HUES48 (cell line): ENCODE measurements at regions not wholly inside any gene's neighbourhood (a gene's known extent, or its start where the extent isn't known, plus 50 kb on each side); places are given as distances from the start of the nearest gene placed in this dataset.

Source experiments
- H3K27ac ChIP-seq: one replicate; pipeline ENCODE4 v1.7.0; 2013; ENCODE audit warnings: low read depth, low read length, inconsistent platforms
- H3K27me3 ChIP-seq: 2 replicates; pipeline ENCODE4 v1.6.1; 2013; ENCODE audit warnings: mild to moderate bottlenecking, low read length; ENCODE audit not compliant: control insufficient read depth, insufficient read depth
- H3K36me3 ChIP-seq: 2 replicates; pipeline ENCODE4 v1.6.1; 2013; ENCODE audit warnings: low read length; ENCODE audit not compliant: control insufficient read depth, insufficient read depth
- H3K4me1 ChIP-seq: 2 replicates; pipeline ENCODE4 v1.6.1; 2013; ENCODE audit warnings: mild to moderate bottlenecking, low read length; ENCODE audit not compliant: control insufficient read depth, insufficient read depth
- H3K4me3 ChIP-seq: 2 replicates; pipeline ENCODE4 v1.5.1; 2013; ENCODE audit warnings: mild to moderate bottlenecking, low read depth, low read length
- H3K9ac ChIP-seq: 2 replicates; pipeline ENCODE4 v1.6.1; 2013; ENCODE audit warnings: mild to moderate bottlenecking, low read depth, low read length, moderate library complexity
- H3K9me3 ChIP-seq: 2 replicates; pipeline ENCODE4 v1.6.1; 2013; ENCODE audit warnings: low read length; ENCODE audit not compliant: control insufficient read depth, insufficient read depth

DNA sequence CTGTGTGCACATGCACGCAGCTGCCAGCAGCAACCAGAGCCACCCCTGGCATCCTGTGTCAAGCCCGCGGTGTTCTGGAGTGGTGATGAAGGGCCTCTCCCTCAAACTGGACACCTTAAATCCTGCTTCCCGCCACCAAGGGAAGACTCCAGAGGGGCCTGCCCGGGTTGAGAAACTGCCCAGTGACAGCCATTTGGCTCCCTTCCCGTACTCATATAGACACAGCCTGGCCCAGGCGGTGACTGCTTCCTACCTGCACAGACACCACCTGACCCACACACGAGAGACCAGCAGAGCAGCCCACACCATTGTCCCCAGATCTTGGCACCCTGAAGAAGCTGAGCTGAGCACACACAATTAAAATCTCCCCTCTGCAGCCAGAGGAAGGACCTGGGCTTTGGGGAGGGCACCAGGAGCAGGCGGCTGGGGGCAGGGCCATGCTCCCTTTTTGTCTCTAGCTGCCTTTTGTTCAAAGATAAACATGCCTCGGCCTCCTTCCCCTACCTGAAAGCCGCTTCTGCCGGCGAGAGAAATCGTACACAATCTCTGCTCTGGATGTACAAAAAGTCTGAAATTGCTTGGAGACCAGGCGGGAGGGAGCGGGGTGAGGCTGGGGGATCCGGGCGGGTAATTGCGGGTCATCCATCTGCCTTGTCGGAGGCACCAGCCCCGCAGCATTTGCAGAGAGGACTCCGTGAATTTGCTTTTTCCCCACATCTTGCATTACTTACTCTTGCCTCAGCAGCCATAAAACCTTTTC lies 78.4 kb downstream of the TSPAN17 start:
- Histone ChIP-seq H3K4me1 (peaks cover 18% of the 10 kb centered on the region), H3K9me3 (no peaks in the 10 kb centered on the region), H3K27me3 (0 out of 2 replicates have a peak, but pooled peaks cover 4% of the 10 kb centered on the region), H3K36me3 (no peaks in the 10 kb centered on the region), H3K9ac (peak overlapping the region; percentile 20; the same call in 1 of the 2 replicates), H3K27ac (no peak overlapping the region), H3K4me3 (no peak overlapping the region)

DNA sequence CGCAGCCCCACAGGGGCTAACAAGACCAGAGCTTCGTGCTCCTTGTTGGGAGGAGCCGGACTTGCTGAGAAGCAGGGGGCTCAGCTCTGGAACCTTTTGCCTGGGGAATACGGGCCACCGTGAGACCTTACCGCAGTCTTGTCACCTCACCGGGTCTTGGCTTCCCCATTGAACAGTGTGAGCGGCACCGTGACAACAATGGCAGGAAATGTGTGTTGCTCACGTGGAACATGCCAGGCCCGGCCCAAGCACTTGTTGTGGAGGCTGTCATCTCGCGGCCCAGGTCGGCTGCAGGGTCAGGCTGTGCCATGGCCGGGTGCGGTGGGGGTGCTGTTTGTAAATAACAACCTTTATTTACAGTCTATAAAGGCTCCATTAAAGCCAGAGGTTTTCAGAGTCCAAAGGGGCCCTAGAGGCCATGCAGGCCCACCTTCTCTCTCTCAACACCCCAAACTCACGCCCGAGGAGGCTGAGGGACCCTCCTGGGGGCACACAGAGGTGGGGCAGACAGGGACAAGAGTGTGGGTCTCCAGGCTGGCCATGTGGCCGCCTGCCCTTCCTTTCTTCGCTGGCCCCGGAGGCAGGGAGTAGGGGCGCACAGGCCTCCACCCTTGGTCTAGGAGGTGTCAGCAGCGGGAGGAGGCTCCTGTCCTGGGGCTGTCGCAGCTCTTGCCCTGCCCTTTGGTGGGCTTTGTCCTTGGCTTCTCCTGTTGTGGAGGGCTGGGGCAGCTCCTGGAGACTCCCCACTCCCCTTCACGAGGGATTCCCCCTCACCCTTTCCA lies 79.7 kb downstream of the TSPAN17 start:
- Histone ChIP-seq H3K9me3 (no peaks in the 10 kb centered on the region), H3K36me3 (no peaks in the 10 kb centered on the region), H3K4me1 (peaks cover 18% of the 10 kb centered on the region), H3K27me3 (0 out of 2 replicates have a peak, but pooled peaks cover 4% of the 10 kb centered on the region), H3K27ac (no peak overlapping the region), H3K9ac (no peak overlapping the region), H3K4me3 (no peak overlapping the region)

DNA sequence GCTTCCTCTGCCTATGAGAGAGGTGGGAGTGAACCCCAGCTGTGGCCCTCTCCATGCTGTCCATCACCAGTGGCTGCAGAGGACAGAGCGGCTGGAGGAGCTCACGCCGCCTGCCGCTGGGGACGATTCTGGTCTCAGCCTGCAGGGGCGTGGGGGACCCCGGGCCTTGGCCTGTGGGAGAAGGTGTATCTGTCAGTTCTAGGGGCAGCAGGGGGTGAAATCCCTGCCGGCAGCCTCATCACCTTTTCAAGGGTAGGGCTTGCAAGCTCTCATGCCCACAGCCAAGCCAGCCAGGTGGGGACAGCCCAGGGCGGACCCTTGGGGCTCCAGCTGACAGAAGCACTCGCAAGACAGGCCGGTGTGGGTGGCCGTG lies 80.2 kb downstream of the TSPAN17 start:
- Histone ChIP-seq H3K27ac (no peak overlapping the region), H3K9me3 (no peaks in the 10 kb centered on the region), H3K36me3 (no peaks in the 10 kb centered on the region), H3K4me1 (peaks cover 18% of the 10 kb centered on the region), H3K9ac (no peak overlapping the region), H3K27me3 (0 out of 2 replicates have a peak, but pooled peaks cover 4% of the 10 kb centered on the region), H3K4me3 (no peak overlapping the region)

DNA sequence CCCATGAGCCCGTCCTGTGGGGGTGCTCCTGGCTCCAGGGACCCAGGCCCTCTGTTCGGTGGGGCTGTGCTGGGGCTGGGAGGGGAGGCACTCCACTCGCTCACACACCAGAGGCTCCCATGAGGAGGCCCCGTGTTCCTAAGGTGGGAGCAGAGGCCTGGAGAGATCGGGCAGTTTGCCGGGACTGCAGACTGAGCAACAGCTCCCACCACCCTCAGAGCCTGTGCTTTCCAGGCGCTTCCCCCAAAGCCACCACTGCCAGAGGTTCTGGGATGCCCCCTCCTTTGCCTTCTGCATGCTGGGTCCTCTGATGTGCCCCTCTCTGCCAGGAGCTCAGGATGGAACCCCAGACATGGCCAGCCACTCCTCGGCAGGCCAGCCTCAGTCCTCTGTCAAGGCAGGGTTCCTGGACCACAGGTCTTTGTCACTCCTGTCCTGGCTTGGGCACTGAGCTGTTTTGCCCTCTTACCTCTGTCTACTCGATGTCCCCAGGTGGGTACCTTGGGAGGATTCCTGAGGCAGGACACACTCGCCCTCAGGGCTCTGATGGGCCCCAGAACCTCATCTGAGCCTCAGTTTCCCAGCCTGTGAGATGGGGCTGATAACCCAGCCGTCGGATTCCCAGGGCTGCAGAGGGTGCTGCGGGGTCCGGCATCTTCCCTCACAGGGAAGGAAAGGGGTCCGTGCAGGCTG lies 80.8 kb downstream of the TSPAN17 start:
- H3K27me3 ChIP-seq = 0 out of 2 replicates have a peak, but pooled peaks cover 4% of the 10 kb centered on the region
- H3K4me3 ChIP-seq = no peak overlapping the region
- peaks cover 18% of the 10 kb centered on the region for H3K4me1 ChIP-seq

DNA sequence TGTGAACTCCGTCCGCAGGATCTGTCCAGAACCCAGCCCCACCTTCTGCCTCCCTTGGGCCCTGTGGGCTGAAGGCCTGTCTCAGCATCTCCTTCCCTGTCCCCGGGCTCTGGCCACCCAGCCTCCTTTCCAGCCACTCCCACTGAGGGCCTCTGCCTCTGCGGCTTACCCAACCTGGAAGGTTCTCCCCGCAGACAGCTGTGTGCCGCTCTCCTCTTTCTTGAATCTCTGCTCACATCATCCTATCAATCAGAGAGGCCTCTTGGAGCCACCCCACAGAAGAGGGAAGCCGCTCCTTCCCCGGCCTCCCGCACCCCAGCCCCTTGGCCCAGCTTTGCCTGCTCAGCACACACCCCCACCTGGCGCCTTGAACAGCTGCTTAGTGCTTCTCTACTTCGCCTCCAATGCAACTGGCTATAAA lies 81.5 kb upstream of the UNC5A start:
- Histone ChIP-seq H3K27me3 (0 out of 2 replicates have a peak, but pooled peaks cover 4% of the 10 kb centered on the region), H3K9ac (no peak overlapping the region), H3K9me3 (no peaks in the 10 kb centered on the region)

More for the DNA sequence above, 80.8 kb downstream of the TSPAN17 start:
- Histone ChIP-seq H3K36me3 (no peaks in the 10 kb centered on the region), H3K9me3 (no peaks in the 10 kb centered on the region), H3K27ac (no peak overlapping the region), H3K9ac (no peak overlapping the region)

DNA sequence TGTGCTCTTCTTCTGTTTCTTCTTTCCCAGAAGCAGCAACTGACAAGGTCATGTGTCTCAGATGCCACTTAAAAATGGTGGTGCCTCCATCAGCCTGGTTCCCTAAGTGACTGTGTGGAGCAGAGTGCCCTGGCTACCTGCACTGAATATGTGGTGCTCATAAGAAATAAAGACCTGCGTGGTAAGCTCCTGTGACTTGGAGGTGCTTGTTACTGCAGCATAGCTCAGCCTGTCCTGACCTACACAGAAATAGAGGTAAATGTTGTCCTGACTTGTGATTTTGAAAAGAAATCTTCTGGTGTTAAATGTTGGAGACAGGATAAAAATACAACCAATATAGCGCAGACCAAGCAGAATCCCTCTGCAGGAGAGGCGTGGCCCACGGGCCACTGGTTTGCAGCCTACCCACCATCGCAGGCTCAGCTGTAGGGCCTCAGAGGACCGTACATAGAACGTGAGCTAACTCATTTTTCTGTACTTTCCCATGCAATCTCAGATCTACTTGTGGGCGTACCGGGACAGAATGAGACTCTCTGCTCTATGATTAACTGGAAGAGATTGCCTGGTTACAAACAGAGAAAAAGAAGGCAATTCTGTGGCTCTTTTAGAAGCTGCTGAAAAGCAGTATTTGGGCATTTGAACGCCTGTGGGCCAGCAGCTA lies 79.4 kb upstream of the UNC5A start:
- H3K27me3 ChIP-seq = peaks cover 4% of the 10 kb centered on the region; the same call in 1 of the 2 replicates
- H3K27ac ChIP-seq = no peak overlapping the region
- 0 out of 2 replicates have a peak, but pooled peaks cover 4% of the 10 kb centered on the region for H3K4me1 ChIP-seq
- no peaks in the 10 kb centered on the region for H3K36me3 ChIP-seq
- no peaks in the 10 kb centered on the region for H3K9me3 ChIP-seq
- no peak overlapping the region for H3K4me3 ChIP-seq
- no peak overlapping the region for H3K9ac ChIP-seq

More for the DNA sequence above, 81.5 kb upstream of the UNC5A start:
- H3K36me3 ChIP-seq = no peaks in the 10 kb centered on the region
- H3K27ac ChIP-seq = no peak overlapping the region
- peaks cover 18% of the 10 kb centered on the region for H3K4me1 ChIP-seq
- no peak overlapping the region for H3K4me3 ChIP-seq

DNA sequence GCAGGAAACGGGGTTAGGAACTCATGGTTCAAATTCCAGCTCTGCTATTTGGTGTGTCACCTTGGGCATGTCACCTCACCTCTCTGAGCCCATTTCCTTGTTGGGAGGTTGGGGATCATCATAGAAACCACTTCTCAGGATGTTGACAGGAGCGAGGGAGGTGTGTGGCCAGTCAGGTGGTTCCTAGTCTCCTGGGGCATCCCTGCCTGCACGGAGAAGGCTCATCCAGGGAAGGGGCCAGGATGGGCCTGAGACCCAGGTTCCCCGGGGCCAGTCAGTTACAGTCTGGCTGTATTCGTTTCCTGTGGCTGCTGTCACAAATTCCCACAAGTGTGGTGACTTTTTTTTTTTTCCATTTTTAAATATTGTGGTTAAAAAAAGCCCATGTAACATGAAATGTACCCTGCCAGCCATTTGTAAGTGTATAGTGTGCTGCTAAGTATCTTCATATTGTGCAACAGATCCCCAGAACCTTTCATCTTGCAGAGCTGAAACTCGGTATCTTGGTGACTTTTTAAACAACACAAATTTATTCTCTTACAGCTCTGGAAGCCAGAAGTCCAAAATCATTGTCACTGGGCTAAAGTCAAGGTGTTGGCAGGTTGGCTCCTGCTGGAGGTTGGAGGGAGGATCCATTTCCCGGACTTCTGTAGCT lies 78.7 kb upstream of the UNC5A start:
- no peaks in the 10 kb centered on the region; the same call in 1 of the 2 replicates for H3K27me3 ChIP-seq
- H3K27ac ChIP-seq = no peak overlapping the region
- no peaks in the 10 kb centered on the region for H3K36me3 ChIP-seq
- H3K9me3 ChIP-seq = no peaks in the 10 kb centered on the region
- H3K9ac ChIP-seq = no peak overlapping the region
- H3K4me3 ChIP-seq = no peak overlapping the region
- 0 out of 2 replicates have a peak, but pooled peaks cover under 1% of the 10 kb centered on the region for H3K4me1 ChIP-seq

DNA sequence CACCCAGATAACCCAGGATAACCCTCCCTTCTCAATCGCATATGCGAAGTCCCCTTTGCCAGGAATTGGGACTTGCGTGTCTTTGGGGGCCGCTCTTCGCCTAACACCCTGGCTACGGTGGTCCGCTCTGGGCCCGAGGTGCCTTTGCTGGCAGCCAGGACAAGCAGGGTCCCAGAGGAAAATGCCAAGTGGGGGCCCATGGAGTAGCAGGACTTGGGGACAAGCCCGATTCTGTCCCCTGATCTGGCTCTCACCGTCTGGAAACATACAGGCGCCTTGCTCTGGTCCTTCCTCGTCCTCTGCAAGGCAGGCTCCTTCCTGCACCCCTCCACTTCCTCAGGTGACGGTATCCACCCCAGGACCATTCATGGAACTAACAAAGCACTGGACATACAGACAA lies 78.1 kb upstream of the UNC5A start:
- Histone ChIP-seq H3K36me3 (no peaks in the 10 kb centered on the region), H3K9ac (no peak overlapping the region), H3K4me1 (peaks cover 5% of the 10 kb centered on the region; the same call in 1 of the 2 replicates), H3K27me3 (no peaks in the 10 kb centered on the region; the same call in 1 of the 2 replicates), H3K4me3 (no peak overlapping the region), H3K9me3 (no peaks in the 10 kb centered on the region), H3K27ac (no peak overlapping the region)

DNA sequence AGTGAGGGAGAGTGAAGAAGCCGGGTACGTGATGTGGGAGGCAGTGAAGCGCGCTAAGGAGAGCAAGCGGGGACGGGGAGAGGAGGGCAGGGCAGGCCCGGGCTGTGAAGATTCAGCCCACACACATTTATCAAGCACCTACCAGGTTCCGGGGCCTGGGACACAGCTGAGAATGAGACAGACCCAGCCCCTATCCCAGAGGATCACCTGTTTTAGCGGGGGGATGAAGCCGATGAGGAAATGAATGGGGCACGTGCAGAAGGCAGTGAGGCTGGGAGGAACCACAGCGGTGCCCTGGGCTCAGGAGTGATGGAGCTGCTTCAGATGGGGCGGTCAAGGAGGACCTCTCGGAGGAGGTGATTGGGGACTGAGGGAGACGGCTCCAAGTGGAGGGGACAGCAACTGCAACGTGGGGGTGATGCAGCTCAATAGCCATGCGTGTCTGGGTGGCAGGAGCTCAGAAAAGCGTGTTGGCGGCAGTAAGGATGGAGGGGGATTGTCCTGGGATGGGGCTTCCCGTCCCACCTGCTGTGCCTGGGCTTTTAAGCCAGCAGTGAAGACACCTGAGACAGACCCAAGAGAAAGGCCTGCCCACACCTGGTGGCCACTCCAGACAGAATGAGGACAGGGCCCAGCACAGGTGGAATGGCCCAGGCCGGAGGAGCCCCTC lies 77.5 kb upstream of the UNC5A start:
- no peaks in the 10 kb centered on the region for H3K36me3 ChIP-seq
- H3K9ac ChIP-seq = no peak overlapping the region
- no peaks in the 10 kb centered on the region; the same call in 1 of the 2 replicates for H3K27me3 ChIP-seq

More for the DNA sequence above, 77.5 kb upstream of the UNC5A start:
- Histone ChIP-seq H3K4me1 (peaks cover 5% of the 10 kb centered on the region; the same call in 1 of the 2 replicates), H3K4me3 (no peak overlapping the region), H3K27ac (no peak overlapping the region), H3K9me3 (no peaks in the 10 kb centered on the region)
